BLaER1 (cell line): ENCODE measurements at regions not wholly inside any gene's neighbourhood (a gene's known extent, or its start where the extent isn't known, plus 50 kb on each side); places are given as distances from the start of the nearest gene placed in this dataset.

Source experiments
- H3K27ac ChIP-seq: shearing (Covaris generic); formaldehyde crosslinking; 2 replicates; pipeline ENCODE4 v1.8.1; 2022
- H3K27me3 ChIP-seq: shearing (Covaris generic); formaldehyde crosslinking; 2 replicates; pipeline ENCODE4 v1.8.1; 2022
- H3K36me3 ChIP-seq: shearing (Covaris generic); formaldehyde crosslinking; 2 replicates; pipeline ENCODE4 v1.8.1; 2022
- H3K4me1 ChIP-seq: shearing (Covaris generic); formaldehyde crosslinking; 2 replicates; pipeline ENCODE4 v1.8.1; 2022
- H3K4me2 ChIP-seq: shearing (Covaris generic); formaldehyde crosslinking; 2 replicates; pipeline ENCODE4 v1.8.1; 2022
- H3K4me3 ChIP-seq: shearing (Covaris generic); formaldehyde crosslinking; 2 replicates; pipeline ENCODE4 v1.8.1; 2022
- H3K9ac ChIP-seq: shearing (Covaris generic); formaldehyde crosslinking; 2 replicates; pipeline ENCODE4 v1.8.1; 2022
- H3K9me3 ChIP-seq: shearing (Covaris generic); formaldehyde crosslinking; 2 replicates; pipeline ENCODE4 v1.8.1; 2022
- H4K20me1 ChIP-seq: shearing (Covaris generic); formaldehyde crosslinking; 2 replicates; pipeline ENCODE4 v1.8.1; 2022
- Cebpa-rat ChIP-seq: shearing (Covaris generic); IDR thresholded peaks from 2 replicates; pipeline ENCODE4 v1.8.1; 2022

GRCh38 chr10:36325815-36326214 lies 683.7 kb upstream of the FZD8 start:
- Histone ChIP-seq H3K27ac (no peak overlapping the region), H3K27me3 (no peaks in the 10 kb centered on the region), H3K4me3 (no peak overlapping the region), H3K9ac (no peak overlapping the region), H3K4me1 (no peaks in the 10 kb centered on the region), H4K20me1 (no peaks in the 10 kb centered on the region), H3K36me3 (no peaks in the 10 kb centered on the region), H3K4me2 (no peak overlapping the region), H3K9me3 (no peaks in the 10 kb centered on the region)
- TF ChIP-seq Cebpa-rat: no peak

DNA sequence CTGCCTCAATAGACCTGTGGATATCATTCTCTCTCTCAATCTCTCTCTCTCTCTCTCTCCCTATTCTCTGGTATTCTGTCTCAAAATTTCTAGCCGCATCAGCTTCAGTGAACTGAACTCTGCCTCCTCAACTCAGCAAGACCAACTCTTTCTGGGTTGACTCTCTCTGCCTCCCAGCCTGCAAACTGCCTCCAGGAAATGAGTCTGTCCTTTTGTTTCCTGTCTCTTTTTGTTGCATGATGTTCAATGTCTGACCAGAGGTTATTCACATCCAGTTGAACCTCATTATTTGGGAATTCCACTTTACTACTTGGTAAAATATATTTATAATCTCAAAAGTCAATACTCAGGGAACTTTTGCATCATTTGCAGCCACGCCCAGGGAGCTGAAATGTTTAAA lies 682.7 kb upstream of the FZD8 start:
- Histone ChIP-seq H3K36me3 (no peaks in the 10 kb centered on the region), H3K4me1 (no peaks in the 10 kb centered on the region)

DNA sequence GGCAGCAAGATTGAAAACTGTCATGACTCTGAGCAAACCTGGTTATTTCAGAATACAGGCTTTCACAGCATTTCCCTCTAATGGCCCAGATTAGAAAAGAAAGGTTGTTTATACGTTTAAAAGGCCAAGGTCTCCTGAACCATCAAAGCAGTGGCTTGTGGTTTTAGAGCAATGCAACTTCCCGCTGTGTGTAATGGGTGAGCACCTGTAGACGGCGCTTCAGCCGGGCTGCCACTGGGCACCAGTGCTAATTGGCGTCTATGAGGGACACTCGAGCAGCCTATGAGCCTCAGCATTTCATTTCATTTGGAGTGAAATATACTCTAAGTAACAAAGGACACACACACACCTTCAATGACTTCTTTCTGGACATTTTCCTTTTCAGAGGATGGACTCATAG lies 671.0 kb upstream of the FZD8 start:
- H4K20me1 ChIP-seq: no peaks in the 10 kb centered on the region
- no peaks in the 10 kb centered on the region for H3K36me3 ChIP-seq
- no peak overlapping the region for H3K4me3 ChIP-seq
- no peak overlapping the region for H3K9ac ChIP-seq
- H3K9me3 ChIP-seq: no peaks in the 10 kb centered on the region
- H3K4me2 ChIP-seq: no peak overlapping the region
- no peaks in the 10 kb centered on the region for H3K4me1 ChIP-seq
- no peaks in the 10 kb centered on the region for H3K27me3 ChIP-seq
- no peak overlapping the region for H3K27ac ChIP-seq
- no peak for TF ChIP-seq Cebpa-rat

More for the DNA sequence above, 682.7 kb upstream of the FZD8 start:
- Histone ChIP-seq H3K4me3 (no peak overlapping the region), H4K20me1 (no peaks in the 10 kb centered on the region), H3K9me3 (no peaks in the 10 kb centered on the region), H3K27me3 (no peaks in the 10 kb centered on the region), H3K4me2 (no peak overlapping the region), H3K27ac (no peak overlapping the region), H3K9ac (no peak overlapping the region)
- TF ChIP-seq Cebpa-rat: no peak

DNA sequence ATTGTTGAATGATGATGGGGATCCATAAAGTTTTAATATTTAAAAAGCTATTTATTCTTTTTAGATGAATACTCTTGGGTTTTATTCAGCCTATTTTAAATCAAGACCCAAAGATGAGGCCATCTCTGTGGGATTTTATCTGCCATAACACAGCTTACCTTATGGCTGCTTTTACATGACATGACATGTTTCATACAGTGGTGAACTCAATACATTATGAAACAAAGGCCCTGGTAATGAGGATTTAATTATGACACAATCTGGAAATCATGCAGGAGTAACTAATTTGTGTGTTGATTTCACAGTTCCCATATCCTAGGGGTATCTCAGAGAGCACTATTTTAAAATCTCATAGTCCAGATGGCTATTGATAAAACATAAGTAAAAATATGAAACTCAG lies 661.8 kb upstream of the FZD8 start:
- H3K4me2 ChIP-seq: no peak overlapping the region
- H3K4me1 ChIP-seq: no peaks in the 10 kb centered on the region
- H3K9me3 ChIP-seq: no peaks in the 10 kb centered on the region
- H4K20me1 ChIP-seq: no peaks in the 10 kb centered on the region
- no peak overlapping the region for H3K9ac ChIP-seq
- H3K36me3 ChIP-seq: no peaks in the 10 kb centered on the region
- no peak overlapping the region for H3K27ac ChIP-seq
- no peak for TF ChIP-seq Cebpa-rat
- H3K27me3 ChIP-seq: no peaks in the 10 kb centered on the region
- H3K4me3 ChIP-seq: no peak overlapping the region

DNA sequence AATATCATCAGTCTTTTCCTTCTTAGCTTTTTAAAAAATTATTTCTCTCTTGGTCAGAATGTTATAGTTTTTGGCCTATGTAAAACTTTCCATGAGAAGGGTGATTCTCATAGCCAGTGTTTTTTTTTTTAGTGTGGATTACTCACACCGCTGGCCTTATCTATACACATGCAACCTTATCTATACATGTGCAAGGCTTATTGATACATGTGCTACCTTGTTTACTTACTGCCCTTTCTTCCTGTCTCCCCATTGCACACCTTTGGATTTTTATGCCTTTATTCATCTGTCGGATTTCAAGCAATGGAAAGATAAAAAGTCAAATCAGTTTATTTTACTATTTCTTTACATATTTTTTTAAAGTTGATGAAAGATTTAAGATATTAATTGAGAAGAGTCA lies 660.0 kb upstream of the FZD8 start:
- H3K27me3 ChIP-seq: no peaks in the 10 kb centered on the region
- TF ChIP-seq Cebpa-rat: no peak
- H3K36me3 ChIP-seq: no peaks in the 10 kb centered on the region
- no peaks in the 10 kb centered on the region for H3K4me1 ChIP-seq
- no peak overlapping the region for H3K4me2 ChIP-seq
- no peak overlapping the region for H3K9ac ChIP-seq
- no peak overlapping the region for H3K27ac ChIP-seq
- H3K9me3 ChIP-seq: no peaks in the 10 kb centered on the region
- no peaks in the 10 kb centered on the region for H4K20me1 ChIP-seq
- H3K4me3 ChIP-seq: no peak overlapping the region

- Histone ChIP-seq H3K4me2 (no peak overlapping the region), H3K27ac (no peak overlapping the region), H3K9ac (no peak overlapping the region), H3K27me3 (no peaks in the 10 kb centered on the region), H3K36me3 (no peaks in the 10 kb centered on the region), H3K9me3 (no peaks in the 10 kb centered on the region), H4K20me1 (no peaks in the 10 kb centered on the region), H3K4me3 (no peak overlapping the region), H3K4me1 (no peaks in the 10 kb centered on the region)
- TF ChIP-seq Cebpa-rat: no peak
Observed at GRCh38 chr10:36301539-36301938, 659.4 kb upstream of the FZD8 start.

- no peaks in the 10 kb centered on the region for H3K27me3 ChIP-seq
- H3K4me1 ChIP-seq: no peaks in the 10 kb centered on the region
- H3K27ac ChIP-seq: no peak overlapping the region
- H4K20me1 ChIP-seq: no peaks in the 10 kb centered on the region
- H3K9me3 ChIP-seq: no peaks in the 10 kb centered on the region
- no peaks in the 10 kb centered on the region for H3K36me3 ChIP-seq
- H3K4me3 ChIP-seq: no peak overlapping the region
- H3K9ac ChIP-seq: no peak overlapping the region
- no peak for TF ChIP-seq Cebpa-rat
- H3K4me2 ChIP-seq: no peak overlapping the region
Observed at GRCh38 chr10:36301139-36301538, 659.0 kb upstream of the FZD8 start.

- H3K9ac ChIP-seq: no peak overlapping the region
- H3K27ac ChIP-seq: no peak overlapping the region
- H3K36me3 ChIP-seq: no peaks in the 10 kb centered on the region
- H4K20me1 ChIP-seq: no peaks in the 10 kb centered on the region
- no peak overlapping the region for H3K4me2 ChIP-seq
- H3K4me1 ChIP-seq: no peaks in the 10 kb centered on the region
- no peaks in the 10 kb centered on the region for H3K27me3 ChIP-seq
- TF ChIP-seq Cebpa-rat: no peak
- H3K9me3 ChIP-seq: peaks cover 26% of the 10 kb centered on the region
- H3K4me3 ChIP-seq: no peak overlapping the region
Observed at GRCh38 chr10:36283827-36284226, 641.7 kb upstream of the FZD8 start.

DNA sequence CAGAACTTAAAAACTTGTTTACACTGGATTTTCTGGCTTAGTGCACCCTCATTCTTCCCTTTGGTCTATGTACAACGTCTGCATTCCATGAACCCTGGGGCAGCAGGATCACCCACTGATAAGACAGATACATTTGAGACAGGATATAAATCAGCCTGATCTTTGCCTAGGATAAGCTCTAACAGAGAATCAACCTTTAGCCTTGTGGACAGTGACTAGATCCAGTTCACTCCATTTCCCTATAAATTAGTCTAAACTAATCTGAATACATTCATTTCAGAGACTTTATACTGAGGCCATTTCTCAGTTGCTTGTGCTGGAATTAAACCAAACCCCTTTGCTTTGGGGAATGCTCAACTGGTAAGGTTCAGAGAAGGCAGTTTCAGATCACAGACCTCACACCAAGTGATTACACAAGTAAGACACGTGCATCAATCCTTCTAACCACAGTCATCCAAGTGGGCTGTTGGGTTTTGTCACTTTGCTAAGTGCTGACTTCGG lies 639.8 kb upstream of the FZD8 start:
- no peaks in the 10 kb centered on the region for H3K36me3 ChIP-seq
- no peak overlapping the region for H3K9ac ChIP-seq
- no peak overlapping the region for H3K27ac ChIP-seq
- no peak for TF ChIP-seq Cebpa-rat
- peaks cover 9% of the 10 kb centered on the region; the same call in 1 of the 2 replicates for H3K9me3 ChIP-seq
- H3K4me3 ChIP-seq: no peak overlapping the region
- no peaks in the 10 kb centered on the region for H3K4me1 ChIP-seq
- H3K27me3 ChIP-seq: no peaks in the 10 kb centered on the region
- H4K20me1 ChIP-seq: no peaks in the 10 kb centered on the region
- no peak overlapping the region for H3K4me2 ChIP-seq

- Histone ChIP-seq H3K4me1 (no peaks in the 10 kb centered on the region), H3K9me3 (peaks cover under 1% of the 10 kb centered on the region; the same call in 1 of the 2 replicates), H3K9ac (no peak overlapping the region), H3K36me3 (no peaks in the 10 kb centered on the region), H3K4me2 (no peak overlapping the region), H3K4me3 (no peak overlapping the region), H3K27me3 (no peaks in the 10 kb centered on the region), H3K27ac (no peak overlapping the region), H4K20me1 (no peaks in the 10 kb centered on the region)
- TF ChIP-seq Cebpa-rat: no peak
Observed at GRCh38 chr10:36280890-36281499, 638.9 kb upstream of the FZD8 start.

DNA sequence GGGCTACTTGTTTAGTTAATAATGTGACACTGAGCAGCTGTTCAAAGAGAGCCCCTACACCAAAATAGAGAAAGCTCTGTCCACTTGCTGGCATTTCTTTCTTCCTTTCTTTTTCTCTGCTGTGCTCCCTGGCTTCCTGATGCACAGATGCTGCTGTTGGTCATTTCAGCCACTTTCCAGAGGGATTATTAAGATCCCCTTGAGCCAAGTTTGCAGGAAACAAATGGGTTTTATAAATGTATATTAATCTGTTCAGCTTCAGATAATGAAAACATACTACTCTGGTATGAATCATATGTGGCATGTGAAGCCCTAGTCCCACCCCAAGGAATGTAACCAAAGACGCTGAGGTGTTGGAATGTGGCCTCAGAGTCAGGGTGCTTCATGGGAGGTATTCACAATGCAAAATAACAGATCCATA lies 638.2 kb upstream of the FZD8 start:
- Histone ChIP-seq H4K20me1 (no peaks in the 10 kb centered on the region), H3K36me3 (no peaks in the 10 kb centered on the region), H3K9me3 (no peaks in the 10 kb centered on the region), H3K9ac (no peak overlapping the region), H3K27me3 (no peaks in the 10 kb centered on the region), H3K27ac (no peak overlapping the region), H3K4me3 (no peak overlapping the region), H3K4me2 (no peak overlapping the region), H3K4me1 (no peaks in the 10 kb centered on the region)
- TF ChIP-seq Cebpa-rat: no peak
